GM23338 (cell line): ENCODE measurements at regions not wholly inside any gene's neighbourhood (a gene's known extent, or its start where the extent isn't known, plus 50 kb on each side); places are given as distances from the start of the nearest gene placed in this dataset.

Source experiments
- ATAC-seq: fragments of 200-7000 bp; cut with Tn5 transposase; 3 replicates; pipeline ENCODE4 v1.9.1; 2020
- DNase-seq: peaks from one replicate; pipeline ENCODE4 v3.0.0-alpha.2; 2015; ENCODE audit warnings: low spot score
- H2AFZ ChIP-seq: fragments of 200-600 bp; sonication (generic); 2 replicates; pipeline ENCODE4 v1.8.0; 2016; ENCODE audit warnings: antibody characterized with exemption, mild to moderate bottlenecking, moderate library complexity
- H3F3A ChIP-seq: fragments of 200-600 bp; sonication (generic); replicated peaks from 2 replicates; pipeline ENCODE4 v1.8.0; 2017; ENCODE audit warnings: antibody characterized with exemption, mixed run types, low read depth
- H3K27ac ChIP-seq: fragments of 200-600 bp; sonication (generic); 2 replicates; pipeline ENCODE4 v1.6.1; 2016; ENCODE audit warnings: low read depth
- H3K27me3 ChIP-seq: fragments of 200-600 bp; sonication (generic); 2 replicates; pipeline ENCODE4 v1.8.0; 2016; ENCODE audit warnings: mild to moderate bottlenecking, mixed run types, moderate library complexity; ENCODE audit not compliant: insufficient read depth
- H3K36me3 ChIP-seq: fragments of 200-600 bp; sonication (generic); 2 replicates; pipeline ENCODE4 v1.8.0; 2016; ENCODE audit warnings: mild to moderate bottlenecking; ENCODE audit not compliant: insufficient read depth
- H3K4me1 ChIP-seq: fragments of 200-600 bp; sonication (generic); 2 replicates; pipeline ENCODE4 v1.8.0; 2016; ENCODE audit warnings: mild to moderate bottlenecking, moderate library complexity; ENCODE audit not compliant: insufficient read depth
- H3K4me2 ChIP-seq: fragments of 200-600 bp; sonication (generic); 2 replicates; pipeline ENCODE4 v1.7.1; 2017; ENCODE audit warnings: mixed run types
- H3K4me3 ChIP-seq: fragments of 200-600 bp; sonication (generic); 2 replicates; pipeline ENCODE4 v1.6.1; 2016; ENCODE audit warnings: mixed run types
- H3K79me2 ChIP-seq: fragments of 200-600 bp; sonication (generic); replicated peaks from 2 replicates; pipeline ENCODE4 v1.8.0; 2017; ENCODE audit warnings: mild to moderate bottlenecking; ENCODE audit not compliant: insufficient read depth
- H3K9me2 ChIP-seq: fragments of 200-600 bp; sonication (generic); 2 replicates; pipeline ENCODE4 v1.8.0; 2017; ENCODE audit not compliant: insufficient read depth
- H4K20me1 ChIP-seq: fragments of 200-600 bp; sonication (generic); replicated peaks from 2 replicates; pipeline ENCODE4 v1.8.0; 2017; ENCODE audit warnings: mild to moderate bottlenecking; ENCODE audit not compliant: insufficient read depth
- H3K27ac Mint-ChIP-seq: 2 replicates; pipeline ENCODE4 v1.8.0; 2020; ENCODE audit warnings: inconsistent platforms, mild to moderate bottlenecking, moderate library complexity, mixed read lengths
- H3K27me3 Mint-ChIP-seq: 3 replicates; pipeline ENCODE4 v1.8.0; 2022; ENCODE audit warnings: low read depth, mild to moderate bottlenecking, moderate library complexity, mixed read lengths, inconsistent platforms; ENCODE audit not compliant: insufficient read depth, poor library complexity
- H3K36me3 Mint-ChIP-seq: 3 replicates; pipeline ENCODE4 v1.8.0; 2021; ENCODE audit warnings: low read depth, mild to moderate bottlenecking, inconsistent platforms, moderate library complexity, mixed read lengths
- H3K4me1 Mint-ChIP-seq: 3 replicates; pipeline ENCODE4 v1.8.0; 2020; ENCODE audit warnings: mild to moderate bottlenecking, inconsistent platforms, mixed read lengths
- H3K4me3 Mint-ChIP-seq: 3 replicates; pipeline ENCODE4 v1.8.0; 2021; ENCODE audit warnings: moderate library complexity, mild to moderate bottlenecking, inconsistent platforms, mixed read lengths
- H3K9me3 Mint-ChIP-seq: 3 replicates; pipeline ENCODE4 v1.8.0; 2020; ENCODE audit warnings: moderate library complexity, mild to moderate bottlenecking, inconsistent platforms, mixed read lengths
- CREB1 ChIP-seq: fragments of 250-450 bp; sonication (Bioruptor Pico); IDR thresholded peaks from 2 replicates; pipeline ENCODE4 v1.5.0; 2020; ENCODE audit warnings: low read depth, mild to moderate bottlenecking, moderate library complexity
- EZH2 ChIP-seq: fragments of 200-600 bp; sonication (generic); IDR thresholded peaks from one replicate; pipeline ENCODE4 v1.8.0; 2017; ENCODE audit warnings: antibody characterized with exemption, mild to moderate bottlenecking, low read depth; ENCODE audit not compliant: unreplicated experiment
- EZH2phosphoT487 ChIP-seq: fragments of 200-600 bp; sonication (generic); IDR thresholded peaks from one replicate; pipeline ENCODE4 v1.8.1; 2018; ENCODE audit warnings: antibody characterized with exemption; ENCODE audit not compliant: unreplicated experiment
- JUNB ChIP-seq: IDR thresholded peaks from one replicate; pipeline ENCODE4 v1.6.1; 2016; ENCODE audit warnings: antibody characterized with exemption; ENCODE audit not compliant: unreplicated experiment
- NANOG ChIP-seq: IDR thresholded peaks from 2 replicates; pipeline ENCODE4 v1.6.1; 2016; ENCODE audit warnings: antibody characterized with exemption, borderline replicate concordance
- POLR2AphosphoS5 ChIP-seq: IDR thresholded peaks from 2 replicates; pipeline ENCODE4 v1.6.1; 2016; ENCODE audit warnings: antibody characterized with exemption, low read depth
- STAT1 ChIP-seq: IDR thresholded peaks from one replicate; pipeline ENCODE4 v1.6.1; 2016; ENCODE audit warnings: antibody characterized with exemption; ENCODE audit not compliant: unreplicated experiment
- ZNF114 ChIP-seq: fragments of 250-450 bp; sonication (Bioruptor Pico); IDR thresholded peaks from 2 replicates; pipeline ENCODE4 v1.5.0; 2020; ENCODE audit warnings: mild to moderate bottlenecking, moderate library complexity
- ZNF331 ChIP-seq: fragments of 250-450 bp; sonication (Bioruptor Pico); IDR thresholded peaks from 2 replicates; pipeline ENCODE4 v1.5.0; 2020; ENCODE audit warnings: low read depth, mild to moderate bottlenecking, moderate library complexity
- TF ChIP-seq, protein P1 (sequence below): IDR thresholded peaks from one replicate; pipeline ENCODE4 v1.6.1; 2018; ENCODE audit warnings: antibody characterized with exemption; ENCODE audit not compliant: unreplicated experiment
- TF ChIP-seq, protein P2 (sequence below): fragments of 250-450 bp; sonication (Bioruptor Pico); IDR thresholded peaks from 2 replicates; pipeline ENCODE4 v1.5.0; 2020; ENCODE audit warnings: mild to moderate bottlenecking, moderate library complexity
- TF ChIP-seq, protein P3 (sequence below): IDR thresholded peaks from 2 replicates; pipeline ENCODE4 v1.6.1; 2016; ENCODE audit warnings: antibody characterized with exemption
- TF ChIP-seq, protein P4 (sequence below), 2 experiments: fragments of 200-600 bp in 1 of 2; sonication (generic) in 1 of 2; conservative IDR thresholded peaks; 2 replicates each; pipeline versions ENCODE4 v1.5.1 to v1.6.1; 2016 to 2017; ENCODE audit warnings: antibody characterized with exemption in 2 of 2, low read depth in 2 of 2, mild to moderate bottlenecking in 2 of 2, moderate library complexity in 1 of 2

DNA sequence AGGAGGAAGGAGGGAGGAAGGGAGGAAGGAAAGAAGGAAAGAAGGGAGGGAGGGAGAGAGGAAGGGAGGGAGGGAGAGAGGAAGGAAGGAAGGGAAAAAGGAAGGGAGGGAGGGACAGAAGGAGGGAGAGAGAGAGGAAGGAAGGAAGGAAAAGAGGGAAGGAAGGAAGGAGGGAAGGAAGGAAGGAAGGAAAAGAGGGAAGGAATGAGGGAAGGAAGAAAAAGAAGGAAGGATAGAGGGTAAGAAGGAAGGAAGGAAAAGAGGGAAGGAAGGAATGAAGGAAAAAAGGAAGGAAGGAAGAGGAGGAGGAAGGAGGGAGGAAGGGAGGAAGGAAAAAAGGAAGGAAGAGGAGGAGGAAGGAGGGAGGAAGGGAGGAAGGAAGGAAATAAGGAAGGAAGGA is 796.8 kb downstream of the ARAP2 start:
- Histone ChIP-seq H3K4me2 (no peak overlapping the region), H2AFZ (no peak overlapping the region), H3K4me1 (no peaks in the 10 kb centered on the region), H3K9me2 (peaks cover 3% of the 10 kb centered on the region; the same call in 1 of the 2 replicates), H4K20me1 (no peaks in the 10 kb centered on the region), H3K4me3 (no peak overlapping the region), H3K36me3 (no peaks in the 10 kb centered on the region), H3K27me3 (no peaks in the 10 kb centered on the region), H3F3A (no peaks in the 10 kb centered on the region), H3K79me2 (no peaks in the 10 kb centered on the region), H3K27ac (no peak overlapping the region)
- H3K27ac Mint-ChIP-seq: no peak overlapping the region
- DNase-seq (no peak), ATAC-seq (no peak)
- peaks cover 23% of the 10 kb centered on the region for H3K9me3 Mint-ChIP-seq
- TF ChIP-seq CREB1 (no peak), STAT1 (no peak), EZH2phosphoT487 (no peak), JUNB (no peak), ZNF331 (CRISPR knock-in tag) (no peak), EZH2 (no peak), NANOG (no peak), POLR2AphosphoS5 (no peak), ZNF114 (CRISPR knock-in tag) (no peak)
- TF ChIP-seq, protein P1, sequence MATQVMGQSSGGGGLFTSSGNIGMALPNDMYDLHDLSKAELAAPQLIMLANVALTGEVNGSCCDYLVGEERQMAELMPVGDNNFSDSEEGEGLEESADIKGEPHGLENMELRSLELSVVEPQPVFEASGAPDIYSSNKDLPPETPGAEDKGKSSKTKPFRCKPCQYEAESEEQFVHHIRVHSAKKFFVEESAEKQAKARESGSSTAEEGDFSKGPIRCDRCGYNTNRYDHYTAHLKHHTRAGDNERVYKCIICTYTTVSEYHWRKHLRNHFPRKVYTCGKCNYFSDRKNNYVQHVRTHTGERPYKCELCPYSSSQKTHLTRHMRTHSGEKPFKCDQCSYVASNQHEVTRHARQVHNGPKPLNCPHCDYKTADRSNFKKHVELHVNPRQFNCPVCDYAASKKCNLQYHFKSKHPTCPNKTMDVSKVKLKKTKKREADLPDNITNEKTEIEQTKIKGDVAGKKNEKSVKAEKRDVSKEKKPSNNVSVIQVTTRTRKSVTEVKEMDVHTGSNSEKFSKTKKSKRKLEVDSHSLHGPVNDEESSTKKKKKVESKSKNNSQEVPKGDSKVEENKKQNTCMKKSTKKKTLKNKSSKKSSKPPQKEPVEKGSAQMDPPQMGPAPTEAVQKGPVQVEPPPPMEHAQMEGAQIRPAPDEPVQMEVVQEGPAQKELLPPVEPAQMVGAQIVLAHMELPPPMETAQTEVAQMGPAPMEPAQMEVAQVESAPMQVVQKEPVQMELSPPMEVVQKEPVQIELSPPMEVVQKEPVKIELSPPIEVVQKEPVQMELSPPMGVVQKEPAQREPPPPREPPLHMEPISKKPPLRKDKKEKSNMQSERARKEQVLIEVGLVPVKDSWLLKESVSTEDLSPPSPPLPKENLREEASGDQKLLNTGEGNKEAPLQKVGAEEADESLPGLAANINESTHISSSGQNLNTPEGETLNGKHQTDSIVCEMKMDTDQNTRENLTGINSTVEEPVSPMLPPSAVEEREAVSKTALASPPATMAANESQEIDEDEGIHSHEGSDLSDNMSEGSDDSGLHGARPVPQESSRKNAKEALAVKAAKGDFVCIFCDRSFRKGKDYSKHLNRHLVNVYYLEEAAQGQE: no peak
- TF ChIP-seq, protein P2, sequence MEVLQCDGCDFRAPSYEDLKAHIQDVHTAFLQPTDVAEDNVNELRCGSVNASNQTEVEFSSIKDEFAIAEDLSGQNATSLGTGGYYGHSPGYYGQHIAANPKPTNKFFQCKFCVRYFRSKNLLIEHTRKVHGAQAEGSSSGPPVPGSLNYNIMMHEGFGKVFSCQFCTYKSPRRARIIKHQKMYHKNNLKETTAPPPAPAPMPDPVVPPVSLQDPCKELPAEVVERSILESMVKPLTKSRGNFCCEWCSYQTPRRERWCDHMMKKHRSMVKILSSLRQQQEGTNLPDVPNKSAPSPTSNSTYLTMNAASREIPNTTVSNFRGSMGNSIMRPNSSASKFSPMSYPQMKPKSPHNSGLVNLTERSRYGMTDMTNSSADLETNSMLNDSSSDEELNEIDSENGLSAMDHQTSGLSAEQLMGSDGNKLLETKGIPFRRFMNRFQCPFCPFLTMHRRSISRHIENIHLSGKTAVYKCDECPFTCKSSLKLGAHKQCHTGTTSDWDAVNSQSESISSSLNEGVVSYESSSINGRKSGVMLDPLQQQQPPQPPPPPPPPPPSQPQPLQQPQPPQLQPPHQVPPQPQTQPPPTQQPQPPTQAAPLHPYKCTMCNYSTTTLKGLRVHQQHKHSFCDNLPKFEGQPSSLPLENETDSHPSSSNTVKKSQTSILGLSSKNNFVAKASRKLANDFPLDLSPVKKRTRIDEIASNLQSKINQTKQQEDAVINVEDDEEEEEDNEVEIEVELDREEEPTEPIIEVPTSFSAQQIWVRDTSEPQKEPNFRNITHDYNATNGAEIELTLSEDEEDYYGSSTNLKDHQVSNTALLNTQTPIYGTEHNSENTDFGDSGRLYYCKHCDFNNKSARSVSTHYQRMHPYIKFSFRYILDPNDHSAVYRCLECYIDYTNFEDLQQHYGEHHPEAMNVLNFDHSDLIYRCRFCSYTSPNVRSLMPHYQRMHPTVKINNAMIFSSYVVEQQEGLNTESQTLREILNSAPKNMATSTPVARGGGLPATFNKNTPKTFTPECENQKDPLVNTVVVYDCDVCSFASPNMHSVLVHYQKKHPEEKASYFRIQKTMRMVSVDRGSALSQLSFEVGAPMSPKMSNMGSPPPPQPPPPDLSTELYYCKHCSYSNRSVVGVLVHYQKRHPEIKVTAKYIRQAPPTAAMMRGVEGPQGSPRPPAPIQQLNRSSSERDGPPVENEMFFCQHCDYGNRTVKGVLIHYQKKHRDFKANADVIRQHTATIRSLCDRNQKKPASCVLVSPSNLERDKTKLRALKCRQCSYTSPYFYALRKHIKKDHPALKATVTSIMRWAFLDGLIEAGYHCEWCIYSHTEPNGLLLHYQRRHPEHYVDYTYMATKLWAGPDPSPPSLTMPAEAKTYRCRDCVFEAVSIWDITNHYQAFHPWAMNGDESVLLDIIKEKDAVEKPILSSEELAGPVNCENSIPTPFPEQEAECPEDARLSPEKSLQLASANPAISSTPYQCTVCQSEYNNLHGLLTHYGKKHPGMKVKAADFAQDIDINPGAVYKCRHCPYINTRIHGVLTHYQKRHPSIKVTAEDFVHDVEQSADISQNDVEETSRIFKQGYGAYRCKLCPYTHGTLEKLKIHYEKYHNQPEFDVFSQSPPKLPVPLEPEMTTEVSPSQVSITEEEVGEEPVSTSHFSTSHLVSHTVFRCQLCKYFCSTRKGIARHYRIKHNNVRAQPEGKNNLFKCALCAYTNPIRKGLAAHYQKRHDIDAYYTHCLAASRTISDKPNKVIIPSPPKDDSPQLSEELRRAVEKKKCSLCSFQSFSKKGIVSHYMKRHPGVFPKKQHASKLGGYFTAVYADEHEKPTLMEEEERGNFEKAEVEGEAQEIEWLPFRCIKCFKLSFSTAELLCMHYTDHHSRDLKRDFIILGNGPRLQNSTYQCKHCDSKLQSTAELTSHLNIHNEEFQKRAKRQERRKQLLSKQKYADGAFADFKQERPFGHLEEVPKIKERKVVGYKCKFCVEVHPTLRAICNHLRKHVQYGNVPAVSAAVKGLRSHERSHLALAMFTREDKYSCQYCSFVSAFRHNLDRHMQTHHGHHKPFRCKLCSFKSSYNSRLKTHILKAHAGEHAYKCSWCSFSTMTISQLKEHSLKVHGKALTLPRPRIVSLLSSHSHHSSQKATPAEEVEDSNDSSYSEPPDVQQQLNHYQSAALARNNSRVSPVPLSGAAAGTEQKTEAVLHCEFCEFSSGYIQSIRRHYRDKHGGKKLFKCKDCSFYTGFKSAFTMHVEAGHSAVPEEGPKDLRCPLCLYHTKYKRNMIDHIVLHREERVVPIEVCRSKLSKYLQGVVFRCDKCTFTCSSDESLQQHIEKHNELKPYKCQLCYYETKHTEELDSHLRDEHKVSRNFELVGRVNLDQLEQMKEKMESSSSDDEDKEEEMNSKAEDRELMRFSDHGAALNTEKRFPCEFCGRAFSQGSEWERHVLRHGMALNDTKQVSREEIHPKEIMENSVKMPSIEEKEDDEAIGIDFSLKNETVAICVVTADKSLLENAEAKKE (CRISPR knock-in tag): no peak
- TF ChIP-seq, protein P3, sequence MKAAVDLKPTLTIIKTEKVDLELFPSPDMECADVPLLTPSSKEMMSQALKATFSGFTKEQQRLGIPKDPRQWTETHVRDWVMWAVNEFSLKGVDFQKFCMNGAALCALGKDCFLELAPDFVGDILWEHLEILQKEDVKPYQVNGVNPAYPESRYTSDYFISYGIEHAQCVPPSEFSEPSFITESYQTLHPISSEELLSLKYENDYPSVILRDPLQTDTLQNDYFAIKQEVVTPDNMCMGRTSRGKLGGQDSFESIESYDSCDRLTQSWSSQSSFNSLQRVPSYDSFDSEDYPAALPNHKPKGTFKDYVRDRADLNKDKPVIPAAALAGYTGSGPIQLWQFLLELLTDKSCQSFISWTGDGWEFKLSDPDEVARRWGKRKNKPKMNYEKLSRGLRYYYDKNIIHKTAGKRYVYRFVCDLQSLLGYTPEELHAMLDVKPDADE: no peak
- TF ChIP-seq, protein P4, sequence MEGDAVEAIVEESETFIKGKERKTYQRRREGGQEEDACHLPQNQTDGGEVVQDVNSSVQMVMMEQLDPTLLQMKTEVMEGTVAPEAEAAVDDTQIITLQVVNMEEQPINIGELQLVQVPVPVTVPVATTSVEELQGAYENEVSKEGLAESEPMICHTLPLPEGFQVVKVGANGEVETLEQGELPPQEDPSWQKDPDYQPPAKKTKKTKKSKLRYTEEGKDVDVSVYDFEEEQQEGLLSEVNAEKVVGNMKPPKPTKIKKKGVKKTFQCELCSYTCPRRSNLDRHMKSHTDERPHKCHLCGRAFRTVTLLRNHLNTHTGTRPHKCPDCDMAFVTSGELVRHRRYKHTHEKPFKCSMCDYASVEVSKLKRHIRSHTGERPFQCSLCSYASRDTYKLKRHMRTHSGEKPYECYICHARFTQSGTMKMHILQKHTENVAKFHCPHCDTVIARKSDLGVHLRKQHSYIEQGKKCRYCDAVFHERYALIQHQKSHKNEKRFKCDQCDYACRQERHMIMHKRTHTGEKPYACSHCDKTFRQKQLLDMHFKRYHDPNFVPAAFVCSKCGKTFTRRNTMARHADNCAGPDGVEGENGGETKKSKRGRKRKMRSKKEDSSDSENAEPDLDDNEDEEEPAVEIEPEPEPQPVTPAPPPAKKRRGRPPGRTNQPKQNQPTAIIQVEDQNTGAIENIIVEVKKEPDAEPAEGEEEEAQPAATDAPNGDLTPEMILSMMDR (conservative IDR thresholded peaks at IDR 0.05; ENCODE audit: low read depth in 2 of 2): no peak
- peaks cover 11% of the 10 kb centered on the region for H3K36me3 Mint-ChIP-seq
- H3K4me3 Mint-ChIP-seq: no peak overlapping the region
- no peaks in the 10 kb centered on the region for H3K4me1 Mint-ChIP-seq
- no peaks in the 10 kb centered on the region for H3K27me3 Mint-ChIP-seq
